Upper lobe of left lung (tissue), 4 donors: ENCODE measurements at regions not wholly inside any gene's neighbourhood (a gene's known extent, or its start where the extent isn't known, plus 50 kb on each side); places are given as distances from the start of the nearest gene placed in this dataset.

ENCODE experiments used
- POLR2AphosphoS5 ChIP-seq, 2 donors: sonication (generic); formaldehyde crosslinking; IDR thresholded peaks; one replicate each; pipeline ENCODE4 v1.5.1; 2017; ENCODE audit warnings: antibody characterized with exemption in 2 of 2
- TF ChIP-seq, protein P1 (sequence below), 6 experiments: fragments of 450-650 bp in 4 of 6; fragments of 200-600 bp in 2 of 6; sonication (generic) in 2 of 6; IDR thresholded peaks; one replicate each; pipeline ENCODE4 v1.5.1; 2016 to 2019; ENCODE audit warnings: antibody characterized with exemption in 6 of 6

DNA sequence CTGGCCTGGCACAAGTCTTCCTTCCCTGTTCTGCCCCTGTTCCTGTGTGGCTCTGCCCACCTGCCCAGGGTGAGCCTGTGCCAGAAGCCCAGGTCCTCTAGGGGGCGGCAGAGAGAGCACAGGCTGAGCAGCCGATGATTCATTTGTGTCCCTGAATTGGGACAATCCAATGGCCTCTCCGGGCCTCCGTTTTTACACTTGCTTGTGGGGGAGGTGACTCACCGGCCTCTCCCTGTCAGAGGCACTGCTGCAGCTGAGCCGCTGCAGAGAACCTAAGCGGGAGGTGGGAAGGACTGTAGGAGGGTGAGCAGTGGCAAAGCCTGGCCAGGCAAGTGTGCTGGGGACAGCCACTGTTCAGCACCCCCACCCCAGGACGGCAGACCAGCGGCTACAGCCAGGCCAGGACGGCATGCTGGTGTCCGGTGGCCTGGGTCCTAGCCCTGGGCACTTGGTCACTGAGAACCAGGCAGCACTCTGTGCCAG lies 65.2 kb upstream of the LMO1 start:
- TF ChIP-seq, protein P1, sequence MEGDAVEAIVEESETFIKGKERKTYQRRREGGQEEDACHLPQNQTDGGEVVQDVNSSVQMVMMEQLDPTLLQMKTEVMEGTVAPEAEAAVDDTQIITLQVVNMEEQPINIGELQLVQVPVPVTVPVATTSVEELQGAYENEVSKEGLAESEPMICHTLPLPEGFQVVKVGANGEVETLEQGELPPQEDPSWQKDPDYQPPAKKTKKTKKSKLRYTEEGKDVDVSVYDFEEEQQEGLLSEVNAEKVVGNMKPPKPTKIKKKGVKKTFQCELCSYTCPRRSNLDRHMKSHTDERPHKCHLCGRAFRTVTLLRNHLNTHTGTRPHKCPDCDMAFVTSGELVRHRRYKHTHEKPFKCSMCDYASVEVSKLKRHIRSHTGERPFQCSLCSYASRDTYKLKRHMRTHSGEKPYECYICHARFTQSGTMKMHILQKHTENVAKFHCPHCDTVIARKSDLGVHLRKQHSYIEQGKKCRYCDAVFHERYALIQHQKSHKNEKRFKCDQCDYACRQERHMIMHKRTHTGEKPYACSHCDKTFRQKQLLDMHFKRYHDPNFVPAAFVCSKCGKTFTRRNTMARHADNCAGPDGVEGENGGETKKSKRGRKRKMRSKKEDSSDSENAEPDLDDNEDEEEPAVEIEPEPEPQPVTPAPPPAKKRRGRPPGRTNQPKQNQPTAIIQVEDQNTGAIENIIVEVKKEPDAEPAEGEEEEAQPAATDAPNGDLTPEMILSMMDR (IDR thresholded peaks at IDR 0.05) = peak; percentile 66 to 80 (median 71)
- TF ChIP-seq POLR2AphosphoS5 (IDR thresholded peaks at IDR 0.05) = no peak
